ENCODE measurements at regions not wholly inside any gene's neighbourhood (a gene's known extent, or its start where the extent isn't known, plus 50 kb on each side); places are given as distances from the start of the nearest gene placed in this dataset.

DNA sequence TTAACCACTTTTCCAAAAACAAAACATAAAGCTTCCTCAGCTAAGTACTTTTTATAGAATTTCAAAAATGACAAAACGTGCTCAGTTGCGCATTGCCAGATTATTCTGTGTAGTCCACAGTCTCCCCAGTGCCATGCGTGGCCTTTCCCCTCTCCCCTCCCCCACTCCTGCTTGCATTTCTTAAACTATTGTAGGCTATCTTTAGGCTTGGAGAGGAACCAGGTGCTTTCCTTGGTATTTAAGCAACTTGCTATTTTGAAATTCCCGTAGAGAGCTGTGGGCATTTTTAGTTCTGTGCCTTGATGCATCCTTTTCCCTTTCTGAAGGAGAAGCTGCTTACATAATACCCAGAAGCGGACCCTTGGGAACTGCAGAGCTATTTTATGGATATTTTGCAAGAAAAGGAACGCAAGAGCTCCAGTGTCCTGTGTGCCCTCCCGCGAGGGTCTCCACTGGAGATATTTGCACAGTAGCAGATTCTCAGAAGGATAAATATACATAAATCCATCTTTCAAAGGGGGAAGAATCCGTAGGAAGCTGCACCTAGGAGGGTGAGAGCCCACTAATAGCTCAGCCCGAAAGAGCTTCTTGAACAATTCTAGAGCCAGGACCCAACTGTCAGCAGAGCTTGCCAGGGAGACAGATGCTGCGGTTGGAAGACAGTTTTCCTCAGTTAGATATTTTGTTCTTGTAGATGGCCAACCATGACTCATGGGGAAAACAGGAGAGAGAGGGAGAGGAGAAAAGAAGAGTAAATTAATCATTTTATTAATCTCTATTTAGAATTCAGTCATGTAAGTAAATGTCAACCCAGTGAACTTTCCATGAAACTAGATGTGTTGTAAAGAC is 1298.3 kb upstream of the WWC1 start:
- Histone ChIP-seq H3K27me3 (no peaks in the 10 kb centered on the region), H3K4me1 (no peaks in the 10 kb centered on the region), H3K27ac (no peak overlapping the region), H3K36me3 (no peaks in the 10 kb centered on the region), H3K9me3 (no peaks in the 10 kb centered on the region), H3K4me3 (no peak overlapping the region)
- no peak for DNase-seq
- WGBS (ENCODE audit: insufficient coverage, low coverage, low lambda C conversion rate, missing lambda C conversion rate) = 48% methylated on average over 11 of the region's 11 CpGs
- intact Hi-C loops (cut with DNase I) = no loop called here
- TF ChIP-seq POLR2A (IDR thresholded peaks at IDR 0.05) (no peak), CTCF (IDR thresholded peaks at IDR 0.05) (no peak)
- ATAC-seq = no peak

- no peaks in the 10 kb centered on the region for H3K36me3 ChIP-seq
- 52% methylated on average over 3 of the region's 3 CpGs for WGBS (ENCODE audit: insufficient coverage, low coverage, low lambda C conversion rate, missing lambda C conversion rate)
- DNase-seq = no peak
- no peaks in the 10 kb centered on the region for H3K4me1 ChIP-seq
- TF ChIP-seq POLR2A (IDR thresholded peaks at IDR 0.05) (no peak), CTCF (IDR thresholded peaks at IDR 0.05) (no peak)
- intact Hi-C loops (cut with DNase I) = no loop called here
- no peak overlapping the region for H3K4me3 ChIP-seq
- H3K9me3 ChIP-seq = no peaks in the 10 kb centered on the region
- H3K27ac ChIP-seq = no peak overlapping the region
- ATAC-seq = no peak
- no peaks in the 10 kb centered on the region for H3K27me3 ChIP-seq
Measured at GRCh38 chr5:166994226-166994625, 1297.2 kb upstream of the WWC1 start.

DNA sequence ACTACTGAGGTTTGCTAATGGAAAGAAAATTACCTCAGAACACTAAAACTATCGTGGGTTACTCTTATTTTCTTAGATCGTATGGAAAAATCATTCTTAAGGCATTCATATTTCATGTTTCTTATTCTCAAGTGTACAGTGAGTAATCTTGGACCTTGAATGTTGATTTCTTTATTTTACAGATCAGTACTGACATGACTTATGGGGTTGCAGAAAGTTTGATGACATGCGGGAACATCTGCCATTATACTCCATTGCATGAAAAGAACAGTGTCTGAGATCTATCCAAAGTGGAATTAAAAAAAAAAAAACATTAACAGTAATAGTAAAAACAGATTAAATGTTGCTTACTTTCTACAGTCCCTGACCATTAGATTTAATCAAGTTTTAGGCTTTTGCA is 1290.2 kb upstream of the WWC1 start:
- no peaks in the 10 kb centered on the region for H3K9me3 ChIP-seq
- ATAC-seq (no peak), DNase-seq (no peak)
- WGBS (ENCODE audit: insufficient coverage, low coverage, low lambda C conversion rate, missing lambda C conversion rate) = 59% methylated on average over 3 of the region's 3 CpGs
- intact Hi-C loops (cut with DNase I) = no loop called here
- peaks cover 0 to 7% of the 10 kb centered on the region in 2 donors for H3K27me3 ChIP-seq
- H3K4me3 ChIP-seq = no peak overlapping the region
- no peaks in the 10 kb centered on the region for H3K4me1 ChIP-seq
- H3K36me3 ChIP-seq = no peaks in the 10 kb centered on the region
- TF ChIP-seq POLR2A (IDR thresholded peaks at IDR 0.05) (no peak), CTCF (IDR thresholded peaks at IDR 0.05) (no peak)
- H3K27ac ChIP-seq = no peak overlapping the region

GRCh38 chr5:167008705-167009104 is 1282.7 kb upstream of the WWC1 start:
- no peak overlapping the region for H3K4me3 ChIP-seq
- no peak overlapping the region for H3K27ac ChIP-seq
- ATAC-seq (no peak), DNase-seq (no peak)
- H3K4me1 ChIP-seq = no peaks in the 10 kb centered on the region
- WGBS (ENCODE audit: insufficient coverage, low coverage, low lambda C conversion rate, missing lambda C conversion rate) = 63% methylated on average over 10 of the region's 10 CpGs
- TF ChIP-seq POLR2A (IDR thresholded peaks at IDR 0.05) (no peak), CTCF (IDR thresholded peaks at IDR 0.05) (no peak)
- H3K27me3 ChIP-seq = no peaks in the 10 kb centered on the region
- intact Hi-C loops (cut with DNase I) = no loop called here
- no peaks in the 10 kb centered on the region for H3K9me3 ChIP-seq
- no peaks in the 10 kb centered on the region for H3K36me3 ChIP-seq
